ENCODE measurements at regions not wholly inside any gene's neighbourhood (a gene's known extent, or its start where the extent isn't known, plus 50 kb on each side); places are given as distances from the start of the nearest gene placed in this dataset.

- no TSS peak for BruUV-seq (replicated peaks)
- no peak for DNase-seq (ENCODE audit: low spot score)
- no peak overlapping the region for H3K4me2 ChIP-seq (ENCODE audit: low read depth, low read length)
- no peaks in the 10 kb centered on the region for H4K20me1 ChIP-seq (ENCODE audit: insufficient read depth, low read length)
- H3K4me1 ChIP-seq (ENCODE audit: insufficient read depth, low read length): no peaks in the 10 kb centered on the region
- H3K4me3 ChIP-seq (replicated peaks in 1 of 3; ENCODE audit: insufficient read depth in 1 of 3, low read depth in 2 of 3, low read length in 3 of 3): no peak overlapping the region
- intact Hi-C loops (cut with micrococcal nuclease; ENCODE audit: unreplicated experiment) (no loop called here), in situ Hi-C loops (cut with HindIII; ENCODE audit: extremely low pct_ligation_motif_present, low pct_unique_long_range_greater_than_20kb) (no loop called here)
- no peak for TF ChIP-seq MYPOP (CRISPR knock-in tag; IDR thresholded peaks at IDR 0.05)
- no peak for TF ChIP-seq SMARCC2 (IDR thresholded peaks at IDR 0.05)
- no peak for TF ChIP-seq ZNF274 (CRISPR knock-in tag; IDR thresholded peaks at IDR 0.05)
- no peak for TF ChIP-seq ZNF792 (CRISPR knock-in tag; IDR thresholded peaks at IDR 0.05)
- H3K27ac ChIP-seq (ENCODE audit: extremely low read length, insufficient read depth, low read length): no peak overlapping the region
- H3K79me2 ChIP-seq (ENCODE audit: insufficient read depth, low read length): no peaks in the 10 kb centered on the region
- no peaks in the 10 kb centered on the region for H3K36me3 ChIP-seq (replicated peaks in 1 of 2; ENCODE audit: control insufficient read depth in 1 of 2, insufficient read depth in 2 of 2, low read length in 2 of 2)
- no peaks in the 10 kb centered on the region for H3K9me3 ChIP-seq (ENCODE audit: low read length)
- ATAC-seq: no peak
- ChIA-PET POLR2A (no interaction called here), CTCF (ENCODE audit: low intra/inter-chr PET ratio, low total read pairs) (no interaction called here)
- H3K9ac ChIP-seq (ENCODE audit: insufficient read depth, low read depth, low read length): no peak overlapping the region
- no peaks in the 10 kb centered on the region for H3K27me3 ChIP-seq (ENCODE audit: control insufficient read depth in 1 of 2, insufficient read depth in 2 of 2, low read length in 2 of 2)
- no peak for FAIRE-seq
- H2AFZ ChIP-seq (ENCODE audit: low read length): no peak overlapping the region
Observed at GRCh38 chr3:36650271-36650671, 114.1 kb downstream of the DCLK3 start.

GRCh38 chr3:36649125-36649524 is 115.2 kb downstream of the DCLK3 start:
- no peak overlapping the region for H3K4me2 ChIP-seq (ENCODE audit: low read depth, low read length)
- FAIRE-seq (no peak), ATAC-seq (no peak), DNase-seq (ENCODE audit: low spot score) (no peak)
- in situ Hi-C loops (cut with HindIII; ENCODE audit: extremely low pct_ligation_motif_present, low pct_unique_long_range_greater_than_20kb) (no loop called here), intact Hi-C loops (cut with micrococcal nuclease; ENCODE audit: unreplicated experiment) (no loop called here)
- TF ChIP-seq MBNL3 (CRISPR knock-in tag; conservative IDR thresholded peaks at IDR 0.05) (no peak), MAF1 (CRISPR knock-in tag; IDR thresholded peaks at IDR 0.05; ENCODE audit: borderline replicate concordance) (no peak), RFX3 (CRISPR knock-in tag; IDR thresholded peaks at IDR 0.05) (no peak)
- CTCF ChIA-PET (ENCODE audit: low intra/inter-chr PET ratio, low total read pairs): no interaction called here
- no peaks in the 10 kb centered on the region for H3K27me3 ChIP-seq (ENCODE audit: control insufficient read depth in 1 of 2, insufficient read depth in 2 of 2, low read length in 2 of 2)
- BruUV-seq (replicated peaks): no TSS peak
- POLR2A ChIA-PET: no interaction called here
- no peak overlapping the region for H2AFZ ChIP-seq (ENCODE audit: low read length)
- H3K9ac ChIP-seq (ENCODE audit: insufficient read depth, low read depth, low read length): no peak overlapping the region
- no peaks in the 10 kb centered on the region for H3K36me3 ChIP-seq (replicated peaks in 1 of 2; ENCODE audit: control insufficient read depth in 1 of 2, insufficient read depth in 2 of 2, low read length in 2 of 2)
- no peaks in the 10 kb centered on the region for H3K9me3 ChIP-seq (ENCODE audit: low read length)
- H3K27ac ChIP-seq (ENCODE audit: extremely low read length, insufficient read depth, low read length): no peak overlapping the region
- H3K79me2 ChIP-seq (ENCODE audit: insufficient read depth, low read length): no peaks in the 10 kb centered on the region
- no peak overlapping the region for H3K4me3 ChIP-seq (replicated peaks in 1 of 3; ENCODE audit: insufficient read depth in 1 of 3, low read depth in 2 of 3, low read length in 3 of 3)
- no peaks in the 10 kb centered on the region for H3K4me1 ChIP-seq (ENCODE audit: insufficient read depth, low read length)
- WGBS (ENCODE audit: low lambda C conversion rate): 0% methylated on average over 1 of the region's 1 CpG
- no peaks in the 10 kb centered on the region for H4K20me1 ChIP-seq (ENCODE audit: insufficient read depth, low read length)

All from HepG2 (cell line).